ENCODE measurements at regions not wholly inside any gene's neighbourhood (a gene's known extent, or its start where the extent isn't known, plus 50 kb on each side); places are given as distances from the start of the nearest gene placed in this dataset.

DNA sequence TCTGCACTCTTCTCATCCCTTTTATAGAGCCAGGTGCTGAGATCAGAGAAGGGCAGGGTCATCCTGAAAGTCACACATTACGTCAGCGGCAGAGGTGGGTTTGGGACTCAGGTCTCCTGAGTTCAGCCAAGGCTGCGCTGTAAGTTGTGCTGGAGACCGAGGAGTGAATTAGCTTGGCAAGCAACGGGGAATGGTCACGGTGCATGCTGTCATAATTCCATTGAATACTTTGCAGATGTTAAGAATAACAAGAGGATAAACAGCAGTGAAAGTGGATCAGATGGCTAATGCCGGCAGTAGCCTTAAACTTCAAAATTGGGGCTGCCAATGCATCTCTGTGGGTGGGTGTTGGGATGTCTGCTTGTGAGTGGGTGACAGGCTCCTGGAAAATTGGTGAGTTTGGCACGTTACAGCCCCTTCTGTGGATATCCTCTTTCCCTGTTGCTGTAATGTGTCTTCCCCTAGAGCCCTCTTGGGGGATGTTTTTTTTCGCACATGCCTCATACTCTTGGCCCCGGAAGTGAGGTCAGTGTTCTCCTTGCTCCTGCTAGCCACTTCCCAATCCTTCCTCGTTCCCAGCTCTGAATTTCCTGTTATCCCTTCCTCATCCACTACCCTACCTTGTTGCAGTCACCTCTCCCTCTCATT is 287.1 kb upstream of the SRRM4 start:
- H3K4me3 ChIP-seq (ENCODE audit: extremely low read depth, insufficient read depth, low read length, poor library complexity, severe bottlenecking), result no peak overlapping the region
- H3K9me3 ChIP-seq (ENCODE audit: control insufficient read depth, low read length), result no peaks in the 10 kb centered on the region
- no peaks in the 10 kb centered on the region for H3K4me1 ChIP-seq (ENCODE audit: control insufficient read depth, insufficient read depth, low read length, poor library complexity, severe bottlenecking)
- H3K27ac ChIP-seq (ENCODE audit: low read depth, low read length, severe bottlenecking), result no peak overlapping the region
- WGBS, 2 experiments (ENCODE audit: insufficient coverage in 2 of 2), result 85 to 87% methylated on average over 6 to 11 of the region's 11 CpGs
- no peaks in the 10 kb centered on the region for H3K36me3 ChIP-seq (ENCODE audit: control insufficient read depth, insufficient read depth, low read length)

DNA sequence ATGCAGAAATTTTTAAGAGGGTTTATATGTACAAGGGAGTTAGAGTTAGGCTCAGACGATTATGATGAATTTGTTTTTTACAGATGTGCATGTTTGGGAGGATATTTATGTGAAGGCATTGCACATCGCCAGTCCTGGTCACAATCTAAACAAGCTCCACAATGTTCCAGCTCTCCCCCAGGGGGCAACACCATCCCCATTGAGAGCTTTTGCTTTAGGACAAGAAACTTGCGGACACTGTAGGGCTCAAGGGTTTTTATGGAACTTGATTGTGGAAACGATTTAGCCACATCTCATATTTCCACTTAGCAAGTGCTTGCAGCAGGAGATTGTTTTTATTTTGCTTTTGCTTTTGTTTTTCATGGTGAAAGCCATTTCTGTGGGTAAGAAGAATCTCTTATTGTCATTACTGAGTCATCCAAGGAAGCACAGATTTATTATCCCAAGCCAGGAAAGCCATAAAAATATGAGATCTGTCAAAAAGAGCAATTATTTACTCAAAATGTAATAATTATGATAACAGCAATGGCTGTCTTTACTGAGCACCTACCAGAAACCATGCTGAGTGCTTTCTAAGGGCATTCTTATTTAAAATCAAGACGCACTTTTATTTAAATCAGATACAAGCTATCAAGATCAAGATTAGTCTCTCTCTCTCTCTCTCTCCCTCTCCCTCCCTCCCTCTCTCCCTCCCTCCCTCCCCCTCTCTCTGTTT is 276.7 kb upstream of the SRRM4 start:
- Histone ChIP-seq H3K27ac (ENCODE audit: low read depth, low read length, severe bottlenecking) (no peak overlapping the region), H3K4me1 (ENCODE audit: control insufficient read depth, insufficient read depth, low read length, poor library complexity, severe bottlenecking) (no peaks in the 10 kb centered on the region), H3K9me3 (ENCODE audit: control insufficient read depth, low read length) (no peaks in the 10 kb centered on the region), H3K36me3 (ENCODE audit: control insufficient read depth, insufficient read depth, low read length) (no peaks in the 10 kb centered on the region), H3K4me3 (ENCODE audit: extremely low read depth, insufficient read depth, low read length, poor library complexity, severe bottlenecking) (no peak overlapping the region)
- 47 to 60% methylated on average over 1 to 2 of the region's 5 CpGs for WGBS, 2 experiments (ENCODE audit: insufficient coverage in 2 of 2)

DNA sequence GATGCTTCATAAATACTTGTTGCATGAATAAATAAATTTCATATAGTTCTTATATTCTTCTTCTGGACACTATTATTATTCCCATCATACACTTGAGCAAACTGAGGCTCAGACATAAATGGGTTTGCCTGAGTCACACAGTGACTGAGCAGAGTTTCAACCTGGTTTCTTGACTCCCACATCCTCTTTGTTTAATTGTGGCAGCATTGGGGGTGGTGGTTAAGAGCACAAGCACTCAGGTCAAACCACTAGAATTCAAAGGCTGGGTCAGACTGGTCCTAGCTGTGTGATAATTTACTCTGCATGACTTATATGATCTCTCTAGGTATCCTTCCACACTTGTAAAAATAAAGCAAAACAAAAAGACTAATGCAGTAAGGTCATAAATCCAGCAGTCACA is 274.9 kb upstream of the SRRM4 start:
- no peaks in the 10 kb centered on the region for H3K36me3 ChIP-seq (ENCODE audit: control insufficient read depth, insufficient read depth, low read length)
- H3K9me3 ChIP-seq (ENCODE audit: control insufficient read depth, low read length), result no peaks in the 10 kb centered on the region
- no peaks in the 10 kb centered on the region for H3K4me1 ChIP-seq (ENCODE audit: control insufficient read depth, insufficient read depth, low read length, poor library complexity, severe bottlenecking)
- no peak overlapping the region for H3K4me3 ChIP-seq (ENCODE audit: extremely low read depth, insufficient read depth, low read length, poor library complexity, severe bottlenecking)
- no peak overlapping the region for H3K27ac ChIP-seq (ENCODE audit: low read depth, low read length, severe bottlenecking)

DNA sequence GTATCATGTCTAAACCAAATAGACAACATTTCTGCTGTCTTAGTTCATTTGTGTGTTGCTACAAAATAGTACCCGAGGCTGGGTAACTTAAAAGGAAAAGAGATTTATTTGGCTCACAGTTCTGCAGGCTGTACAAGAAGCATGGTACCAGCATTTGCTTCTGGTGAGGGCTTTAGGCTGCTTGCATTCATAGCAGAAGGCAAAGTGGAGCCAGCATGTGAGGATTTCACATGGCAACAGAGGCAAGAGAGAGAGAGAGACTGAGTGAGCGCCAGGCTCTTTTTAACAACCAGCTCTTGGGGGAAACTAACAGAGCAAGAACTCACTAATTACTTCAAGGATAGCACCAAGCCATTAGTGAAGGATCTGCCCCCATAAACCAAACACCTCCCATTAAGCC is 271.4 kb upstream of the SRRM4 start:
- no peaks in the 10 kb centered on the region for H3K36me3 ChIP-seq (ENCODE audit: control insufficient read depth, insufficient read depth, low read length)
- WGBS, 2 experiments (ENCODE audit: insufficient coverage in 2 of 2), result 80% methylated on average over 1 of the region's 2 CpGs; no CpG with 5 or more reads in 1 of the 2 experiments
- no peaks in the 10 kb centered on the region for H3K4me1 ChIP-seq (ENCODE audit: control insufficient read depth, insufficient read depth, low read length, poor library complexity, severe bottlenecking)
- H3K4me3 ChIP-seq (ENCODE audit: extremely low read depth, insufficient read depth, low read length, poor library complexity, severe bottlenecking), result no peak overlapping the region
- no peak overlapping the region for H3K27ac ChIP-seq (ENCODE audit: low read depth, low read length, severe bottlenecking)
- no peaks in the 10 kb centered on the region for H3K9me3 ChIP-seq (ENCODE audit: control insufficient read depth, low read length)

DNA sequence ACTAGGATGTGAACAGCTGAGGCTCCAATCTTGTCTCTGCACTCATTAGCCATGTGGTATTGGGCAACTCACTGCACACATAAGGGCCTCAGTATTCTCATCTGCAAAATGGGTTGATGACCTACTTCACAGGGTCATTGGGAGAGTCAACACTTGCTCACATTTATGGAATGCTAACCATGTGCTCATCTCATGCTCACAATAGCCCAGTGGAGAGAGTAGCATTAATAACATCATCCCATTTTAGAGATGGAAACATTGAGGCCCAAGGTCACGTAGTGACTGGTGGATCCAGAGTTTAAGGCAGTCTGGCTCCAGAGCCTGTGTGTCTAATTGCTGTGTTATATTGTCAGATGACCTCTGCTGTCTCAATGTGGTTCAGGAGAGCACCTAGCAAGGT is 270.2 kb upstream of the SRRM4 start:
- H3K27ac ChIP-seq (ENCODE audit: low read depth, low read length, severe bottlenecking), result no peak overlapping the region
- no peaks in the 10 kb centered on the region for H3K4me1 ChIP-seq (ENCODE audit: control insufficient read depth, insufficient read depth, low read length, poor library complexity, severe bottlenecking)
- 89% methylated on average over 1 of the region's 1 CpG; no CpG with 5 or more reads in 1 of the 2 experiments for WGBS, 2 experiments (ENCODE audit: insufficient coverage in 2 of 2)
- H3K4me3 ChIP-seq (ENCODE audit: extremely low read depth, insufficient read depth, low read length, poor library complexity, severe bottlenecking), result no peak overlapping the region
- H3K36me3 ChIP-seq (ENCODE audit: control insufficient read depth, insufficient read depth, low read length), result no peaks in the 10 kb centered on the region
- no peaks in the 10 kb centered on the region for H3K9me3 ChIP-seq (ENCODE audit: control insufficient read depth, low read length)

DNA sequence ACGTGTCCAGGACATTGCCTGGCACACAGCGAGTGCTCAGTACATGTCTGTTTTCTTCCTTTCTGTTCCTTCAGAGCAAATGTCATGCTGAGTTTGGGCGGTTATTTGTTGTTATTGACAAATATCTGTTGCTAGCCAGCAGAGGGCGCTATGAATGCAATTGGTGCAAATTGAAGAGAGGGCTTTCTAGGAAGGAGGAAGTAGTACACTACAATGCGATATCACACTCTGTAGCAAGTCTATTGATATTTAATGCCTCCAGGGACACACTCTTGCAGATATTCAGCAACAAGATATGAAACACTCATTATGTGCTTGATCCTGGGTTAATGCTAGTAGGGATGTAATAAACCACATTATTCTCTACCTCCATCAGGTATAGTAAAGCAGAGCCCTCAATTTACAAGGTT is 267.3 kb upstream of the SRRM4 start:
- Histone ChIP-seq H3K9me3 (ENCODE audit: control insufficient read depth, low read length) (no peaks in the 10 kb centered on the region), H3K36me3 (ENCODE audit: control insufficient read depth, insufficient read depth, low read length) (no peaks in the 10 kb centered on the region), H3K27ac (ENCODE audit: low read depth, low read length, severe bottlenecking) (no peak overlapping the region), H3K4me3 (ENCODE audit: extremely low read depth, insufficient read depth, low read length, poor library complexity, severe bottlenecking) (no peak overlapping the region), H3K4me1 (ENCODE audit: control insufficient read depth, insufficient read depth, low read length, poor library complexity, severe bottlenecking) (no peaks in the 10 kb centered on the region)
- 6 to 20% methylated on average over 2 of the region's 5 CpGs for WGBS, 2 experiments (ENCODE audit: insufficient coverage in 2 of 2)

DNA sequence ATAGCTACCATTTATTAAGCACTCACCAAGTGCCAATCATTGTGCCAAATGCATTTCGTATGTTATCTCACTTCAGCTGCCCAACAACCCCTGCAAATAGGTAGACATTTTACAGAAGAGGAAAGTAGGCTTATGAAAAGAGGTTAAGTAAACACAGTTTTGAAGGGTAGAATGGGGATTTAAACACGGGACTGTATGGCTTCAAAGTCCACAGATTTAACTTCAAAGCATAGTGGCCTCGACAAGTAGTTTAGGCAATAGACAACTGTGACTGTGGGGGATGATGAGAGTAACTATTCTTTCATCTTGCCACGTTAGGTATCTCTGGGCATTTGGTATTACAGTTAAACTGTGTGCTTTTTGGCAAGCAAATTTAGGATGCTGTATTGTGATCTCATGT is 266.8 kb upstream of the SRRM4 start:
- no peaks in the 10 kb centered on the region for H3K4me1 ChIP-seq (ENCODE audit: control insufficient read depth, insufficient read depth, low read length, poor library complexity, severe bottlenecking)
- no peaks in the 10 kb centered on the region for H3K9me3 ChIP-seq (ENCODE audit: control insufficient read depth, low read length)
- H3K36me3 ChIP-seq (ENCODE audit: control insufficient read depth, insufficient read depth, low read length), result no peaks in the 10 kb centered on the region
- H3K4me3 ChIP-seq (ENCODE audit: extremely low read depth, insufficient read depth, low read length, poor library complexity, severe bottlenecking), result no peak overlapping the region
- no peak overlapping the region for H3K27ac ChIP-seq (ENCODE audit: low read depth, low read length, severe bottlenecking)
- 61 to 78% methylated on average over 2 of the region's 4 CpGs for WGBS, 2 experiments (ENCODE audit: insufficient coverage in 2 of 2)

DNA sequence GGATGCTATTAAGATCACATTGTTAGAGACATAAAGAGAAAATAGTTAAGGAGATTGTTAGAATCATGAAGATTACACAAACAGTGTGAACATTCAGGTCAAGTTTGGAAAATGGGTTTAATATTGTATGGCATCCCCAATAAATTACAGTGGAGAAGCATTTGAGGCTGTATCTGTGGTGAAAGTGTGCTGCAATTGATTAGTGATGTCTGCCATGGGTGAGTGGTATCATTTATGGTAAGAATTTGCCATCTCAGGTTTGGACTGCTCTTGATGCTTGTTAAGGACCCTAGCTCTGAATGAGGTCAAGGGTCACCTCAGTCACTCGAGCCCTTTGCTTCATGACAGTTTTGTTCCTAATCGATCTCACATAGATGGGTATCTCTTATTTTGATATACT is 265.7 kb upstream of the SRRM4 start:
- no peak overlapping the region for H3K4me3 ChIP-seq (ENCODE audit: extremely low read depth, insufficient read depth, low read length, poor library complexity, severe bottlenecking)
- H3K4me1 ChIP-seq (ENCODE audit: control insufficient read depth, insufficient read depth, low read length, poor library complexity, severe bottlenecking), result no peaks in the 10 kb centered on the region
- no peaks in the 10 kb centered on the region for H3K36me3 ChIP-seq (ENCODE audit: control insufficient read depth, insufficient read depth, low read length)
- no CpG with 5 or more reads among the region's 2 CpGs for WGBS, 2 experiments (ENCODE audit: insufficient coverage in 2 of 2)
- no peak overlapping the region for H3K27ac ChIP-seq (ENCODE audit: low read depth, low read length, severe bottlenecking)
- no peaks in the 10 kb centered on the region for H3K9me3 ChIP-seq (ENCODE audit: control insufficient read depth, low read length)

DNA sequence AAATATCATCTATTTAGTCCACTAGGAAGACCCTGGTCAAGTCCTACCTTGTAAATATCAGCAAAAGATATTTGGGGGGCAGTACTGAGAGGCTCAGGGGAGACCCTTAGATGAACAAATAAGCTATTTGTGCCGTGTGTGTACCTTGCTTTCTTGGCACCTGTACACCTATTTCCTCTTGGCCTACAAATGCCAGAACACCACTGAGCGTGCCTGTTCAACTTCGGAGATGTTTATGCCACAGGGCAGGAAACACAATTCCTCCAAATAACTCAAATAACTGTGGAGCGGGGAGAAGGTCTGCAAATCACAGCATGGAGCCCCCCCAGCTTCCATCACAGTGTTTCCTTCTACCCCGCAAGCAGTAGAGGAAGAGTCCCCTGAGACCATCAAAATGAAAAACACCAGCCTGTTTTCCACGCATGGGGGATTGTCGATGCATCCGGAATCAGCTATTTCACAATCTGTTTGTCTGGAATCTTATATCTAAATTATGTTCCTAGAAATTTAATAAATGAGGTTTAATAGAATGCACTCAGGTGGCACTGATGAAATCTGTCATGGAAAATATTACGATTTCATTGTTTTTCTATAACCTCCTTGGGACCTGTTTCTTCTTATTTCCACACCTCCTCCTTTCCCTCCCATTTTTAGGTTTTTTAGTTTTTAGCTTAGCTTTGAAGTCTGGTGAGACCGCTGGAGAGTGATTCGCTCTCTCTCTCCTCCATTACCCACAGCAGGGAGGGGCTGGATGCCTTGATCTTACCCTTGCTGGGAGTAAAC is 254.0 kb upstream of the SRRM4 start:
- Histone ChIP-seq H3K4me3 (ENCODE audit: extremely low read depth, insufficient read depth, low read length, poor library complexity, severe bottlenecking) (no peak overlapping the region), H3K9me3 (ENCODE audit: control insufficient read depth, low read length) (no peaks in the 10 kb centered on the region), H3K4me1 (ENCODE audit: control insufficient read depth, insufficient read depth, low read length, poor library complexity, severe bottlenecking) (no peaks in the 10 kb centered on the region), H3K27ac (ENCODE audit: low read depth, low read length, severe bottlenecking) (no peak overlapping the region), H3K36me3 (ENCODE audit: control insufficient read depth, insufficient read depth, low read length) (no peaks in the 10 kb centered on the region)
- 90 to 100% methylated on average over 2 to 3 of the region's 11 CpGs for WGBS, 2 experiments (ENCODE audit: insufficient coverage in 2 of 2)

DNA sequence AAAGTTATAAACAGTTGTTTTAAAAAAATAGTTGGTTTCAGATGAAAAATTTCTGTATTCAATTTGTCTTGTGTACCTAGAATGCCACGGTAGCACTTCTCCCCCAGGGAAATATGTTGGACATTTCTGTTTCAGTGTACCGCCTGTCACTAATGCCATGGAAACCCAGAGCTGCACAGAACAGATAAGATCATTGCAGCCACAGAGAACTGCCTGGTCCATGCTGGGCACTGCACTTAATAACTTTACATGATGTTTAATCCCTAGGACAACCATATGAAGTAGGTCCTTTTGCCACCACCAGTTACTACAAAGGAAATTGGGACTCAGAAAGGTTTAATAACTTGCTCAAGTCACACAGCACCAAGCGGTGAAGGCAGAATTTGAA is 253.4 kb upstream of the SRRM4 start:
- H3K27ac ChIP-seq (ENCODE audit: low read depth, low read length, severe bottlenecking), result no peak overlapping the region
- no peak overlapping the region for H3K4me3 ChIP-seq (ENCODE audit: extremely low read depth, insufficient read depth, low read length, poor library complexity, severe bottlenecking)
- 85 to 93% methylated on average over 3 of the region's 3 CpGs for WGBS, 2 experiments (ENCODE audit: insufficient coverage in 2 of 2)
- H3K9me3 ChIP-seq (ENCODE audit: control insufficient read depth, low read length), result no peaks in the 10 kb centered on the region
- no peaks in the 10 kb centered on the region for H3K4me1 ChIP-seq (ENCODE audit: control insufficient read depth, insufficient read depth, low read length, poor library complexity, severe bottlenecking)
- H3K36me3 ChIP-seq (ENCODE audit: control insufficient read depth, insufficient read depth, low read length), result no peaks in the 10 kb centered on the region

DNA sequence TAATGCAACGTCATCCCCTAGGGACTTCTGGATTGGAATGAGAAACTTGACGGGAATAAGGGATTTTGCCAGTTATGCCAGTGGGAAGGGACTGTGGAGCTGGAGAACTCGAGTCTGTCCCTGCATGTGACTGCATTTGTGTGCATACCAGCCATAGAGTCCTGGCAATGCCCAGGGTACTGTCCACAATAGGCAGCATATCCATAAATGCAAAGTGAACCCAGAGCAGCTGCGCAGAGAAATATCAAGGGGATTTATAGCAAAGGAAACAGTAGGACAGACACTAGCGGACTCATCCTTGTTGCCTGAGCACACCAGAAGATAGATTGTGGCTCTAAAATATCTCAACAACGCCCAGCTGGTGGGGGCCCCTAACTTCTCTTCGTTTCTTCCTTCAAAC is 247.1 kb upstream of the SRRM4 start:
- H3K4me3 ChIP-seq (ENCODE audit: extremely low read depth, insufficient read depth, low read length, poor library complexity, severe bottlenecking), result no peak overlapping the region
- WGBS, 2 experiments (ENCODE audit: insufficient coverage in 2 of 2), result 78 to 82% methylated on average over 7 of the region's 7 CpGs
- no peaks in the 10 kb centered on the region for H3K36me3 ChIP-seq (ENCODE audit: control insufficient read depth, insufficient read depth, low read length)
- no peak overlapping the region for H3K27ac ChIP-seq (ENCODE audit: low read depth, low read length, severe bottlenecking)
- H3K4me1 ChIP-seq (ENCODE audit: control insufficient read depth, insufficient read depth, low read length, poor library complexity, severe bottlenecking), result no peaks in the 10 kb centered on the region
- H3K9me3 ChIP-seq (ENCODE audit: control insufficient read depth, low read length), result no peaks in the 10 kb centered on the region

Measured in mesodermal cell (in vitro differentiated cells).